Left hindlimb (tissue), 1 donor: ENCODE measurements at regions not wholly inside any gene's neighbourhood (a gene's known extent, or its start where the extent isn't known, plus 50 kb on each side); places are given as distances from the start of the nearest gene placed in this dataset.

ENCODE experiments used
- DNase-seq: peaks from one replicate; pipeline ENCODE4 v3.0.0-alpha.2; 2018

DNA sequence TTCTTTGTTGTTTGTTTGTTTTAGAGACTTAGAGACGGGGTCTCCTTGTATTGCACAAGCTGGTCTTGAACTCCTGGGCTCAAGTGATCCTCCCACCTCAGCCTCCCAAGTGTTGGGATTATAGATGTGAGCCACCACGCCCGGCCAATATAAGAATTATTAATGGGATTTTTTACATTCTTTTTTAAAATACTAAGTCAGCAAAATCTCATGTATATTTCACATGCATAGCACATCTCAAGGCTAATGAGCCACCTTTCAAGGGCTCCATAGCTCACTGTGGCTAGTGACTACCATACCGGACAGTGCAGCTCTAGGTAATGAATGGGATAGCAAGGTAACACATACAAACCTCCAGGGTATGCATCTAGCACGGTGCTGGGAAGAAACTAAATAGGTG lies 361.4 kb downstream of the SAMD5 start:
- DNase-seq = no peak

- DNase-seq = no peak
Measured at GRCh38 chr6:147870506-147871110, 362.1 kb downstream of the SAMD5 start.

GRCh38 chr6:147872002-147872401 lies 363.5 kb downstream of the SAMD5 start:
- no peak for DNase-seq

DNA sequence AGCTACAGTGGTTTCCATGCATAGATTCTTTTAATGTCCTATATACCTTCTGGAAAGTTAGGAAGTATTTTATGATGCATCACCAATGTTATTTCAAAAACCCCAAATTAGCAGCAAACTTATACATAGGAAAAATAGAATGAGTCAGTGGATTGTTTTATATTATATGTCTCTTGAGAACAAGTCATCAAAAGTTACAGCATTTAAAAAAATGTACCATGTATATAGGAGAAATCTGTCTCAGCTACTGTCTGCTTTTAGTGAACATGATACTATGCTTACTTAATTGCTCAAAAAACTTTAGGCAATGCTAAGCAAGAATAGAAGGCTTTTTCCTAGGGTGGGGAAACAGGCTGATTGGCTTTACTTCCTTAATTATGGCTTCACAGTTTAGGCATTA lies 365.3 kb downstream of the SAMD5 start:
- DNase-seq = no peak

GRCh38 chr6:147874322-147874721 lies 365.8 kb downstream of the SAMD5 start:
- no peak for DNase-seq

DNA sequence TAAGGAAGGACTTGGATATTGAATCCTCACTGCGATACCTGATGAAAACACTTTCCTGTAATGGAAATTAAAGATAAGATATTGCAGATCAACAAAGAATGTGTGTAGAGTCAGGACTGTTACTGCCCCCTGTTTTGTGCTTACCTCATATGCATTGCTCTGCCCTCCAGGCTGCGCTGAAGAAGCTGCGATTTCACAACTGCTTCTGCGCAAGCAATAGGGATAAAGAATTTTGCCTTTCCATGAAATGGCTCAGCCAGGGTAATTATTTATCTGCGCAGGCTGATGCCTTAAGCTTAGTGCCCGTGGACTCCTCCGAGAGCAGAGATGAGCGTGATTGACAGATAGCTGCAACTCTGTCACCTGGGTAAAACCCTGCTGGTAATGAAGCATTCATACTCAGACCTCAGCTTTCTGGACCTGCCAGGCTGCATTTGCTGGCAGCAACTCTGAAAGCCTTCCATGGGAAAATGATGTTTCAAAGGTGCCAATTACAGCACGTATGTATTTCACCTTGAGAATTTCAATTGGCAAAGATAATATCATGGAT lies 370.6 kb downstream of the SAMD5 start:
- DNase-seq = no peak

DNA sequence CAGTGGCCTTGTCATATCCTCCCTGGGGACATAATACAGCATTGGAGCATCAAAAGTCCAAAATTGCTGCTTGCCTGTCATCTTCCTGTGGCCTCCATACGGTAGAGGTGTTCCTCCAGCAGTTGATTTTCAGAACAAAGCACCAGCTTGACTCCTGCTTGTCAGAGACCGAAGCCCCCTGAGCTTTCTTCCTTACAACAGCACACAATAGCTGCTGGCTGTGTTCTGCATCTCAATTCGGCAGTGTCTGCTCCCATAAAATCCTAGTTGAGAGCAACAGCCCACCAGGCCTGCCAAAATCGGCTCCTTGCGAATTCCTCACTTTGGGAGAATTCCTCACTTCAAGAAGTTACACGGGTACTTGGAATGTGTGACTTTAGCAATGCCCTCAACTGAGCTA lies 372.9 kb downstream of the SAMD5 start:
- DNase-seq = no peak

GRCh38 chr6:147888374-147888773 lies 379.9 kb downstream of the SAMD5 start:
- no peak for DNase-seq

DNA sequence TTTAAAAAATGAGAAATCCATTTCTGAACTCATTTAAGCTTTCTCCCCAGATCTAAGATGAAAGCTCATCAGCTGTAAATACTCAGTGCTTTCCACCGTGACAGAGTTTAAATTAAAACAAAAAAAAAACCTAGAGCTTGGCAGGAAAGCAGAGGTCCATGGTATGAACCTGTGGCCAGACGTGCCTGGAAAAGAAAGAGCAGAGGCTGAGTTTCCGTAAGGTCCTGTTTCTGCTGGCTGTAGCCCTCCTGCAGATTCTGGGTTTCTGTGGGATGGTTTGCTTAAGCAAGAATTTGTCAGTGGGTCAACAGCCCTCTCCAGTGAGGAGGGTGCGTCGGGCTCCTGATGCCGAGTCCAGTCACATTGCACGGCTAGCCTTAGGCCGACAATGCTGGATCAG lies 383.2 kb downstream of the SAMD5 start:
- no peak for DNase-seq

DNA sequence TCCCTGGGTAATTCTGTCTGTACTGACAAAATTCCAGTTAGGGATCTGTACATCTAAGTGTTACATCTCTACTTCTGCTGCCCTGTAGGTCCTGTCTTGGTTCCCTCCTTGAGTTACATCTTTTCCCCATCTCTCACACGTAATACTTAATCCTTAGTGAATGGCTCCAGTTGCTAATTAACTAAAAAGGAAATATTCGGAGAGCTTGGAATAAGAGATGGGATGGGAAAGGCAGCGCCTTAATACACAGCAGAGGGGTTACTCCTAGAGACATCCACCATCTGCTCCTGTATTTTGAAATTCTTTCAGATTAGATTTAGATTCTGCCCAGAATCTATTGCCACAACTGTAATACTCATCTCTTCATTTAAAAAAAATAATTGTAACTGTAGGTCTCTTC lies 384.0 kb downstream of the SAMD5 start:
- no peak for DNase-seq

DNA sequence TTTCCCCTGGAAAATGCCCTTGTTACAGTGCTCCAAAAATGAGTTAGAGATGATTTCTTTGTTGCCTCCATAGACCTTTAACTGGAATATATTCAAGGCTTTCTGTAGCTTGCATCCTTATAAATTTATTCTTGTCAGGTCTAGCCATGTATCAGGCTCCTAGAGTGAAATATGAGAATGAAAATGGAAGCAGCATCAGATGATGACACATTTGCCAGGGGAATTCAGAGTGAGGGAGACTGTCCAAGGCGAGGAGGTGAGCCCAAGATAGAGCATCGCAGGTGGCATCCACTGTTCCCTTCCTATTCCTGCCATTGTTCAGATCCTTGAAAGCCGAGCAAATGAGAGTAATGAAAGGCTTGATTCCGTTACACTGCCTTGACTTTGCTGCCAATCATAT lies 386.8 kb downstream of the SAMD5 start:
- DNase-seq = no peak

DNA sequence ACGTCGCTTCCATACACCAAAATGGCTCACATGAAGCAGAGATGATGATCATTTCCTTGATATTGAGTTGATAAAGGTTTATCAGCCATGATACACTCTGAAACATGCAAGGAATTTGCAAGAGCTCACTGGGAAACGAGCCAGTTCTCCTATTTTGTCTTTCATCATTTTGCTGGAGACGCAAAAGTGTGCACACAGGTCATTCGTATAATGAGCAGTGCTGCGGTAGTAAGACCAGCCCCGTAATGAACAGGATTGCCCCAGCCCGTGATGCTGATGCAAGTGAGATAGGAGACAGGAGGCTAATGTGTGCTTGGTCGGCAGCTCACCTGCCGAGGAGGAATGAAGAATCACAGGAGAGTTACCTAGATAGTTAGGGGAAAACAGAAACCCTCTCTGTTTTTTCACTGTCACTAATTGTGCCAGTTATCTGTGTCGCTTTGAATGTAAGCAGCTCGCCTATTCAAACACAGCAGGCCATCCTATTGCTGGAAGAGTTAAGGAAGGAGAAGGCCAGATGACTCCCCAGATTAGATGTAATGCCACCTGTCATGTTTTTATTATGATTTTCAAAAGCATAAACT lies 391.8 kb downstream of the SAMD5 start:
- DNase-seq = no peak

- DNase-seq = no peak
Measured at GRCh38 chr6:147903321-147903720, 394.8 kb downstream of the SAMD5 start.

GRCh38 chr6:147903931-147904330 lies 395.4 kb downstream of the SAMD5 start:
- DNase-seq = no peak

DNA sequence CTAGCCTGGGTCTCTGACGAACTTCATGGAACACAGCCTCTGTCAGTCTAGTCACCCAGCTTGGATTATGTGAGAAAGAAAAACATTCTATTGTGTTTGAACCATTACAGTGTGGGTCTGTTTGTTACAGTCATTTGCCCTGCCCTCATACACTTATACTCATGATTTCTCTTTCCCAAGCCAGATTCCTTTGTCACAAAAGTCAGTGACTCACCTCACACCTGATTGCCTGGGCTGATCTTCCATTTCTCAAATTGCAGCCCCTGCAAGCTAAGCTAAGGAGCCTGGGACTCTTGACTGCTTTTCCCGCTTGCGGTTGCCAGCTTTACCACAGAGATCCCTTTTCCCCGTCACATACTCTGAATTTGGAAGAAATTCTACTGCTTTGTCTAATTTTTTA lies 395.9 kb downstream of the SAMD5 start:
- DNase-seq = no peak

DNA sequence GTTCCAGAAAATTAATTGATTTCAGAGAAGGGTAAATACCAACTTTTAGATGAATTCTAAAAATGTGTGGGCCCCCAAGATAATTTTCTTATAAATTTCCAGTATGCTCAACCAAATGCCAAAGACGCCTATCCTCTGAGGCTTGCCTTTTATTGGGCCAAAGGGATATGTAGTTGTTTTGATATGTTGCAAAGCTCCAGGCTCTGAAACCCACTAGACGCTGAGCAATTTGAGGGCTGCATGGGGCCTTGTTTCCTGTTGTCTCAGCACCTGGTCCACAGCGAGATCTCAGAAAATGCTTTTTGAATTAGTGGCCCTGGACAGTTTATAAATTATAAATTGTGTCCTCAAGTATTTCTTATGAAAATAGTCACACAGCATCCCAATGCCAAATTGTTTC lies 397.2 kb downstream of the SAMD5 start:
- DNase-seq = no peak

GRCh38 chr6:147906361-147906760 lies 397.9 kb downstream of the SAMD5 start:
- no peak for DNase-seq

DNA sequence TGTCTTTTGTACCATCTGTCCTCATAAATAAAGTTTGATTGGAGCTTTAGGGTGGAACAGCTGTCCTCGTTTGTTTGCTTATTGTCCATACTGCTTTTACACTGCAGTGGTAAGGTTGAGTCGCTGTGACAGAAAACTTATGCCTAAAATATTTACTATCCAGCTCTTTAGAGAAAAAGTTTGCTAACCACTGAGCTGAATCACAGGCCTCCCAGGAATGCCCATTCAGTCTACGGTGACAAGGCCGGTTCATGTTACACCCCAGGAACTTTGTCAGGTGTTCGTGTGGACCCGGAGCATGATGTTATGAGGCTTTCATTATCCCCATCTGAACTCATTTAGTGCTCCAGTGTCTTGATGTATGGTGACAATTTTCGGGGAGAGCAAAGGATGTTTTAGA lies 401.1 kb downstream of the SAMD5 start:
- no peak for DNase-seq

GRCh38 chr6:147910281-147910680 lies 401.8 kb downstream of the SAMD5 start:
- no peak for DNase-seq

DNA sequence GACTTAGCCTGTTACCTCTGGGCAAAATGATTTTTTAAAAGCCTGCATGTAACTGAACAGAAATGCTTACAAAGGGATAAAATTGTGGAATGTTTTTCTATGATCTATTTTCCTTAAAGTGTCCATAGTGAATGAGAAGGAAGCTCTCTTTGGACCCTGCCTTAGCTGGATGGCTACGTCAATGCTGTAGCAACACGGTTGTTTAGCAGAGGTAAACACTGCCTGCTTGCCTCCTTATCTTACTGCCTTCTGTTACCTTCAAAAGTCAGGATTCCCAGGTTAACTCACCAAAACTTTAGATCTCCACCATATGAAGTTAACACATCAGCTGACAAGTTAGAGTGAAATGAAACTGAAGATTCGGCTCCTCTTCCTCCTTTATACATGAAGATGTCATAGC lies 402.6 kb downstream of the SAMD5 start:
- no peak for DNase-seq

- no peak for DNase-seq
Measured at GRCh38 chr6:147911686-147912085, 403.2 kb downstream of the SAMD5 start.

DNA sequence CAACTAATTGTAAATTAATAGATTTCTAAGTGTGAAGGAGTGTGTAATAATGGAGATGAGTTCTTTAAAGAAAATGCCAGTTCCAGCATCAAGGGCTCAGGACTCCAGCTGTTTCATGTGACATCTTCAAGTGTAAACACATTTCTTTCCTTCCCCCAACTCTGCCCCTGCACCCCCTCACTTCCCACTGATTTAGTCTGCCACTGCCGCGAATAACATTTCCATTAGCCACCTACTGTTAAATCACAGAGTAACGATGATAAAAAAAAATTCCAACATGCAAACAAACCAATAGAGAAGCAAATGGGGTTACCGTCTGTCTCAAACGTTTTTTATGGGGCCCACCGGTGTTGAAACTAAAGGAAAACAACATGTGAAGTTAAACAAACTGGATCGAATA lies 414.3 kb downstream of the SAMD5 start:
- DNase-seq = no peak

- no peak for DNase-seq
Measured at GRCh38 chr6:147924598-147924997, 416.1 kb downstream of the SAMD5 start.

DNA sequence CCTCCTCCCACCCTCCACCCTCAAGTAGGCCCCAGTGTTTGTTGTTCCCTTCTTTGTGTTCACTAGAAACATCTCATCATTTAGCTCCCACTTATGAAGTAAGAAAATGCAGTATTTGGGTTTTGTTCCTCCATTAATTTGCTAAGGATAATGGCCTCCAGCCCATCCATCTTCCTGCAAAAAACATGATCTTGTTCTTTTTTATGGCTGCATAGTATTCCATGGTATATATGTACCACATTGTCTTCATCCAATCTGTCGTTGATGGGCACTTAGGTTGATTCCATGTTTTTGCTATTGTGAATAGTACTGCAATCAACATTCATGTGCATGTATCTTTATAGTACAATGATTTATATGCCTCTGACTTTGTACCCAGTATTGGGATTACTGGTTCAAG lies 416.8 kb upstream of the SASH1 start:
- DNase-seq = no peak

DNA sequence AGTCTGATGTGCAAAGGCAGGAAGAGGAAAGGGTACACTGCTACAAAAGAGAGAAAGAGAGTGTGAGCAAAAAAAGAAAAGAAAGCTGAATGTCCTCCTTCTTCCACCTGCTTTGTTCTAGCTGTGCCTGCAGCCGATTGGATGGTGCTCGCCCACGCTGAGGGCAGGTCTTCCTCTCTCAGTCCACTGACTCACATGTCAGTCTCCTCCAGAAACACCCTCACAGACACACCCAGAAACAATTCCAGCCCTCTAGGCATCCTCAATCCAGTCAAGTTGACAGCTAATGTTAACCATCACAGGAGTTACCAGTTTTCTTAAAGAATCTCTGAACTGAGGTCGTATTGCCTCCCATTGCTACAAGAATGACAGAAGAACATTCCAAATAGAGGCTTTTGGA lies 411.9 kb upstream of the SASH1 start:
- DNase-seq = no peak
